Endothelial cell of umbilical vein (primary cell): ENCODE measurements at regions not wholly inside any gene's neighbourhood (a gene's known extent, or its start where the extent isn't known, plus 50 kb on each side); places are given as distances from the start of the nearest gene placed in this dataset.

Experiments
- BruUV-seq: library from RNA; stranded (reverse); fragments of 400-500 nt; replicated peaks from 2 replicates; lab custom pipeline; 2021; lab: Mats Ljungman, UMichigan
- CTCF ChIA-PET: fragments of 300-600, 350-600 bp; sonication (Branson Sonifier 250); formaldehyde crosslinking; loops from one replicate; lab custom pipeline; 2021; ENCODE audit warnings: antibody characterized with exemption, inconsistent platforms; lab: Charles Lee
- POLR2A ChIA-PET: fragments of 300-600, 350-600 bp; sonication (Branson Sonifier 250); formaldehyde crosslinking; loops from one replicate; lab custom pipeline; 2021; ENCODE audit warnings: antibody characterized with exemption, inconsistent platforms; lab: Charles Lee
- DNase-seq: peaks from one replicate; pipeline ENCODE4 v3.0.0-alpha.2; 2011; ENCODE audit warnings: low read depth, low spot score
- FAIRE-seq: peaks from 2 replicates; lab custom pipeline; 2011; peaks lifted over from hg19 to GRCh38; lab: Jason Lieb, UNC
- H2AFZ ChIP-seq: 2 replicates; pipeline ENCODE4 v1.6.0; 2012; ENCODE audit warnings: low read depth, low read length, control low read depth, inconsistent platforms
- H3K27ac ChIP-seq: 2 replicates; pipeline ENCODE4 v1.5.1; 2011; ENCODE audit warnings: low read depth, mild to moderate bottlenecking, control low read depth, low read length, moderate library complexity; ENCODE audit not compliant: insufficient read depth
- H3K27me3 ChIP-seq, 2 experiments: 2 replicates each; pipeline versions ENCODE4 v1.6.0 to v1.6.1; 2011; ENCODE audit warnings: low read length in 2 of 2, mixed read lengths in 1 of 2; ENCODE audit not compliant: control insufficient read depth in 2 of 2, insufficient read depth in 2 of 2
- H3K36me3 ChIP-seq, 2 experiments: 2 replicates in 1 of 2; 3 replicates in 1 of 2; pipeline ENCODE4 v1.5.1; 2011; ENCODE audit warnings: low read length in 2 of 2, mild to moderate bottlenecking in 1 of 2, moderate library complexity in 1 of 2; ENCODE audit not compliant: control insufficient read depth in 2 of 2, insufficient read depth in 2 of 2; ENCODE audit errors: extremely low read depth in 1 of 2
- H3K4me1 ChIP-seq: 3 replicates; pipeline ENCODE4 v1.5.1; 2011; ENCODE audit warnings: mild to moderate bottlenecking, low read length; ENCODE audit not compliant: control insufficient read depth, insufficient read depth; ENCODE audit errors: extremely low read depth
- H3K4me2 ChIP-seq: 2 replicates; pipeline ENCODE4 v1.6.1; 2011; ENCODE audit warnings: low read length, control low read depth, mixed read lengths; ENCODE audit not compliant: insufficient read depth
- H3K4me3 ChIP-seq, 3 experiments: fragments of 200-600 bp in 1 of 3; sonication (generic), shearing (Covaris generic) in 1 of 3; replicated peaks in 1 of 3; 2 replicates each; pipeline ENCODE4 v1.5.1; 2011 to 2016; ENCODE audit warnings: control low read depth in 3 of 3, low read length in 3 of 3, mild to moderate bottlenecking in 2 of 3, inconsistent platforms in 1 of 3, low read depth in 1 of 3, moderate library complexity in 1 of 3; ENCODE audit not compliant: insufficient read depth in 1 of 3
- H3K79me2 ChIP-seq: 2 replicates; pipeline ENCODE4 v1.6.0; 2012; ENCODE audit warnings: low read length, inconsistent platforms; ENCODE audit not compliant: control insufficient read depth, insufficient read depth
- H3K9ac ChIP-seq: replicated peaks from 2 replicates; pipeline ENCODE3; 2011; ENCODE audit warnings: low read length, control low read depth; ENCODE audit not compliant: insufficient read depth; ENCODE audit errors: extremely low read depth
- H3K9me1 ChIP-seq: replicated peaks from 3 replicates; pipeline ENCODE4 v1.6.0; 2011; ENCODE audit warnings: mild to moderate bottlenecking, low read length; ENCODE audit not compliant: control insufficient read depth, insufficient read depth; ENCODE audit errors: extremely low read depth
- H3K9me3 ChIP-seq: replicated peaks from 2 replicates; pipeline ENCODE4 v1.5.1; 2012; ENCODE audit warnings: low read length, inconsistent platforms; ENCODE audit not compliant: control insufficient read depth, insufficient read depth
- H4K20me1 ChIP-seq: replicated peaks from 2 replicates; pipeline ENCODE3; 2011; ENCODE audit warnings: mild to moderate bottlenecking, low read length; ENCODE audit not compliant: control insufficient read depth, insufficient read depth; ENCODE audit errors: extremely low read depth
- EZH2 ChIP-seq: IDR thresholded peaks from 2 replicates; pipeline ENCODE4 v1.6.1; 2012; ENCODE audit warnings: borderline replicate concordance, low read depth, mild to moderate bottlenecking, moderate library complexity, low read length, inconsistent platforms; ENCODE audit not compliant: severe bottlenecking
- FOS ChIP-seq: IDR thresholded peaks from 2 replicates; pipeline ENCODE4 v1.6.1; 2011; ENCODE audit warnings: mild to moderate bottlenecking, low read length, moderate library complexity, borderline replicate concordance; ENCODE audit not compliant: insufficient read depth
- GATA2 ChIP-seq: IDR thresholded peaks from 2 replicates; pipeline ENCODE4 v1.7.0; 2011; ENCODE audit warnings: low read depth, mild to moderate bottlenecking, moderate library complexity, mixed read lengths, low read length; ENCODE audit not compliant: insufficient read length, insufficient read depth
- JUN ChIP-seq: IDR thresholded peaks from 2 replicates; pipeline ENCODE4 v1.6.1; 2011; ENCODE audit warnings: borderline replicate concordance, low read depth; ENCODE audit not compliant: insufficient read length, insufficient read depth
- MYC ChIP-seq: IDR thresholded peaks from one replicate; pipeline ENCODE4 v1.6.1; 2011; ENCODE audit warnings: mild to moderate bottlenecking, low read depth, low read length
- POLR2A ChIP-seq: IDR thresholded peaks from 2 replicates; pipeline ENCODE4 v1.6.1; 2012; ENCODE audit warnings: low read depth, mild to moderate bottlenecking, control low read depth, low read length
- POLR2AphosphoS5 ChIP-seq: IDR thresholded peaks from 2 replicates; pipeline ENCODE4 v1.6.1; 2012; ENCODE audit warnings: low read depth, mild to moderate bottlenecking, control low read depth, low read length, moderate library complexity; ENCODE audit not compliant: insufficient read depth
- dilution Hi-C: fragments of 300-500 bp; cut with MboI; formaldehyde crosslinking; loops from one replicate; pipeline ENCODE4 v1.15.0; 2019; ENCODE audit warnings: low sequenced_read_pairs; ENCODE audit not compliant: extremely low pct_ligation_motif_present
- intact Hi-C: fragments of 100-400 bp; cut with micrococcal nuclease; formaldehyde crosslinking; loops from one replicate; pipeline ENCODE4 v1.10.0; 2022
- TF ChIP-seq, protein P1 (sequence below), 2 donors: IDR thresholded peaks; 1 replicate in 1 of 2; 2 replicates in 1 of 2; pipeline ENCODE4 v1.5.1; 2011; ENCODE audit warnings: low read length in 2 of 2, mild to moderate bottlenecking in 2 of 2, moderate library complexity in 2 of 2, control low read depth in 1 of 2, inconsistent platforms in 1 of 2, low read depth in 1 of 2; ENCODE audit not compliant: insufficient read depth in 1 of 2; ENCODE audit errors: extremely low read depth in 1 of 2
- TF ChIP-seq, protein P2 (sequence below): IDR thresholded peaks from 2 replicates; pipeline ENCODE4 v1.6.1; 2011; ENCODE audit not compliant: insufficient read depth, insufficient read length

DNA sequence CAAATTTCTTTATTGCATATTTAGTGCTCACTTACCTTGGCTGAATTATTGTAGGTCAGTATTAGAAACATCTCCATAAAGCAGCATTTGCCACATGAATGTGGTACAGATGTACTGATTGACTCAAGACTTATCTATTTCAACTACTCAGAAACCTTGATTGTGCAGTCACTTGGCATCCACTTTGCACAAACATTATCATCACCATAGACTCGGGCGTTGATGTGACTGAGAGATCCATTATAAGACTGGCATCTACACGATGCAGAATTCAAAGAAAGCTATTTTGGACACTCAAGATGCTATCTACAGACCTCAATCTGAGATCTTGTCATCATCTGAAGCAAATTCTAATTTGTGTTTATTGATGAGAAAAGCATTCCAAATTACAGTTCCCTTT lies 102.8 kb upstream of the USP25 start:
- Histone ChIP-seq H3K4me1 (no peaks in the 10 kb centered on the region), H3K79me2 (no peaks in the 10 kb centered on the region), H2AFZ (no peak overlapping the region), H3K27me3 (no peaks in the 10 kb centered on the region), H3K9ac (no peak overlapping the region), H3K36me3 (no peaks in the 10 kb centered on the region), H3K9me1 (peaks cover 2% of the 10 kb centered on the region), H3K27ac (no peak overlapping the region), H4K20me1 (no peaks in the 10 kb centered on the region), H3K4me3 (no peak overlapping the region), H3K9me3 (no peaks in the 10 kb centered on the region), H3K4me2 (no peak overlapping the region)
- BruUV-seq = no TSS peak
- CTCF ChIA-PET = interaction anchor here (1.5 kb wide), 1 partner anchor 39 kb away, joined by 3 read pairs; no protein-coding TSS in a partner anchor
- DNase-seq (no peak), FAIRE-seq (no peak)
- POLR2A ChIA-PET = no interaction called here
- dilution Hi-C loops (no loop called here), intact Hi-C loops (no loop called here)
- TF ChIP-seq, protein P1, sequence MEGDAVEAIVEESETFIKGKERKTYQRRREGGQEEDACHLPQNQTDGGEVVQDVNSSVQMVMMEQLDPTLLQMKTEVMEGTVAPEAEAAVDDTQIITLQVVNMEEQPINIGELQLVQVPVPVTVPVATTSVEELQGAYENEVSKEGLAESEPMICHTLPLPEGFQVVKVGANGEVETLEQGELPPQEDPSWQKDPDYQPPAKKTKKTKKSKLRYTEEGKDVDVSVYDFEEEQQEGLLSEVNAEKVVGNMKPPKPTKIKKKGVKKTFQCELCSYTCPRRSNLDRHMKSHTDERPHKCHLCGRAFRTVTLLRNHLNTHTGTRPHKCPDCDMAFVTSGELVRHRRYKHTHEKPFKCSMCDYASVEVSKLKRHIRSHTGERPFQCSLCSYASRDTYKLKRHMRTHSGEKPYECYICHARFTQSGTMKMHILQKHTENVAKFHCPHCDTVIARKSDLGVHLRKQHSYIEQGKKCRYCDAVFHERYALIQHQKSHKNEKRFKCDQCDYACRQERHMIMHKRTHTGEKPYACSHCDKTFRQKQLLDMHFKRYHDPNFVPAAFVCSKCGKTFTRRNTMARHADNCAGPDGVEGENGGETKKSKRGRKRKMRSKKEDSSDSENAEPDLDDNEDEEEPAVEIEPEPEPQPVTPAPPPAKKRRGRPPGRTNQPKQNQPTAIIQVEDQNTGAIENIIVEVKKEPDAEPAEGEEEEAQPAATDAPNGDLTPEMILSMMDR (IDR thresholded peaks at IDR 0.05; ENCODE audit: extremely low read depth in 1 of 2, insufficient read depth in 1 of 2, low read depth in 1 of 2, low read length in 2 of 2) = no peak
- no peak for TF ChIP-seq POLR2AphosphoS5
- TF ChIP-seq, protein P2, sequence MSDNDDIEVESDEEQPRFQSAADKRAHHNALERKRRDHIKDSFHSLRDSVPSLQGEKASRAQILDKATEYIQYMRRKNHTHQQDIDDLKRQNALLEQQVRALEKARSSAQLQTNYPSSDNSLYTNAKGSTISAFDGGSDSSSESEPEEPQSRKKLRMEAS = no peak

DNA sequence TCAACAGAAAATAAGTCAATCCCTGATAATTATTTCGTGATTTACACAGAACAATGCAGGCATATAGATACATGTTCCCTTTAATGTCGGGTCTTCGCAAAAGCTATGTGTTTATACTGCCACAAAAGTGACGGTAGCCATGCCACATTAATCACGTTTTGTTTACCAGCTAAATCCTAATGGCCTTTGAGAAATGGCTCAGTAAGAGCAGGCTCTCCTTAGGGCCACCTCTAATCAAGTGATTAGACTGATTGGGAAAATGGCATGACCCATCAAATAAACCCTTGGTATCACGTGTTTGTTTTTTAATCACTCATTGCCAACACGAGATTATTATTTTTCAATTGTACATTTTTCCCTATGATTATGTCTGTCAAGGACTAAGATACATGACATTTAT lies 102.0 kb upstream of the USP25 start:
- POLR2A ChIA-PET = no interaction called here
- Histone ChIP-seq H4K20me1 (no peaks in the 10 kb centered on the region), H3K4me3 (no peak overlapping the region), H3K36me3 (no peaks in the 10 kb centered on the region), H2AFZ (peak overlapping the region; percentile 51), H3K27me3 (no peaks in the 10 kb centered on the region), H3K27ac (no peak overlapping the region), H3K9me1 (peaks cover 2% of the 10 kb centered on the region), H3K4me1 (no peaks in the 10 kb centered on the region), H3K9me3 (no peaks in the 10 kb centered on the region), H3K4me2 (no peak overlapping the region), H3K9ac (no peak overlapping the region), H3K79me2 (no peaks in the 10 kb centered on the region)
- FAIRE-seq (no peak), DNase-seq (no peak)
- CTCF ChIA-PET = interaction anchor here (1.5 kb wide), 1 partner anchor 38 kb away, joined by 3 read pairs; no protein-coding TSS in a partner anchor
- dilution Hi-C loops (no loop called here), intact Hi-C loops (no loop called here)
- no TSS peak for BruUV-seq
- no peak for TF ChIP-seq EZH2
- TF ChIP-seq GATA2 = no peak
- TF ChIP-seq, protein P2 = no peak
- no peak for TF ChIP-seq MYC
- TF ChIP-seq POLR2A = no peak
- TF ChIP-seq POLR2AphosphoS5 = no peak
- TF ChIP-seq FOS = no peak
- no peak for TF ChIP-seq JUN
- TF ChIP-seq, protein P1 (IDR thresholded peaks at IDR 0.05; ENCODE audit: extremely low read depth in 1 of 2, insufficient read depth in 1 of 2, low read depth in 1 of 2, low read length in 2 of 2) = no peak
